ENCODE measurements at regions not wholly inside any gene's neighbourhood (a gene's known extent, or its start where the extent isn't known, plus 50 kb on each side); places are given as distances from the start of the nearest gene placed in this dataset.

- no peak for DNase-seq
Observed at GRCh38 chr6:106918115-106918514, 56.4 kb downstream of the CD24 start.

GRCh38 chr6:106916891-106917290 is 57.6 kb downstream of the CD24 start:
- DNase-seq: no peak

GRCh38 chr6:106913676-106914280 is 60.8 kb downstream of the CD24 start:
- no peak for DNase-seq

DNA sequence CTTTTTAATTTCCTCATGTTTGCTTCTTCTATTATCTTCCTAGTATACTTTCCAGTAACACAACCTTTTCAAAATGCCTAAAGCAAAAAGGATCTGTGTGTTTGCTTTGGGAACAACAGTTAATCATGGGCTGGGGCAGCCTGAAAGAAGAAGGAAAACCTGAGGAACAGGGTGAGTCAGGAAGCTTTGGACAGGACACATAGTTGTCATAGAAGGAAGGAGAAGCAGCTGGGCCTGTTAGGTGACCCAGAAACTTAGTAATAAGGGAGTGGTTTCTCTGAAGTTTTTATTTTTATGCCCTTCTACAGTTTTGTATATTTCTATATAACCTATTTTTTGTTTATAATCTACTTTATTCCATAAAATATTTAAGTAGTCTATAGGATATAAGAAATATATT is 61.4 kb downstream of the CD24 start:
- DNase-seq: no peak

DNA sequence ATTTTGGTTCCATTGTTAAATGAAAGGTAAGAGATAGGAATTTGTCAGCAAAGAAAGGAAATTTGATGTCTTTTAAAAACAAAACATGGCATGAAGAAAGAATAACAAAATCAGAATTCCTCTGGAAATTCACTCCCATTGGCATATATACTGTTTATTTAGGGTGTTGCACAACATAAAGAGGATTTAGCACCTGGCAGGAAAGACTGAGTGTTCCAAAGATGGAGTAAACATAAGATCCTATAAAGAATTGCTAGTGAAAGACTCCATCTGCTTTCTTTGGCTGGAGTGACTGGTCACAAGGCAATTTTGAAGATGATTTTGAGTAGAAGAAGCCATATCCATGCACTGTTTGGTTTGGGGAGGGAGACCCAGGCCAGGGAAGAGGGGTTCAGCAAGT is 62.4 kb downstream of the CD24 start:
- DNase-seq: no peak

GRCh38 chr6:106910999-106911949 is 63.3 kb downstream of the CD24 start:
- DNase-seq: no peak

DNA sequence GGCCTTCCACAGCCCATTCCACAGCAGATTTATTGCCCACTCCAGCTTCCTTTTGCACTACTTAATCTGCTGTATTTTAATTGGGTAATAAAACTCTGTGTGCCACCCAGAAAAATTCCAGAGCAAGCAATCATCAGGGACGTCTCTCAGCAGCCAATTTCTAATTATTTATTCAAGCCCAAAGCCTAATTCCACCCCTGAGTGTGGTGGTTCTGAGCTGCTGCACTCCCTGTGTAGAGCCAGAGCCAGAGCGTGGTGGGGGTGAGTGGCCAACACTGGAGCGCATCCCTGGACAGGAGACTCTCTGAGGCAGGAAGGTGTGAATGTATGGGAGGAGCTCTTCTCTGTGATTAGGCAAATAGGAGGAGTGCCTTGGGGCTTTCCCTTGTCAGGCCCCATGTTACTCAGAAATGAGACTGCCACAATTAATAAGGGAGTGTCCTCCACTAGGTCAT is 66.1 kb downstream of the CD24 start:
- no peak for DNase-seq

DNA sequence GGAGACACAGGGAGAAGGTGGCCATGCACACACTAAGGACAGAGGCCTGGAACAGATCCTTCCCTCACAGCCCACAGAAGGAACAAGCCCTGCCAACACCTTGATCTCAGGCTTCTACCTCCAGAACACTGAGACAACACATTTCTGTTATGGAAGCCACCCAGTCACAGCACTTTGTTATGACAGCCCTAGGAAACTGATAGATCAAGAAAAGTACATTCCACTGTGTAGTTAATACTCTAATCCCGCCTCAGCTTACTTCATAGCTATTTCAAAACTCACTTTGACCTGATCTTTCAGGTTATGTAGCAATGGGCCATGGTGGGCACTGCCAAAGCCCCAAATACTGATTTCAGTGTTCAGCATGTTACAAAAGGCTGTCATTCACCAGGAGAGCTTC is 66.8 kb downstream of the CD24 start:
- no peak for DNase-seq

DNA sequence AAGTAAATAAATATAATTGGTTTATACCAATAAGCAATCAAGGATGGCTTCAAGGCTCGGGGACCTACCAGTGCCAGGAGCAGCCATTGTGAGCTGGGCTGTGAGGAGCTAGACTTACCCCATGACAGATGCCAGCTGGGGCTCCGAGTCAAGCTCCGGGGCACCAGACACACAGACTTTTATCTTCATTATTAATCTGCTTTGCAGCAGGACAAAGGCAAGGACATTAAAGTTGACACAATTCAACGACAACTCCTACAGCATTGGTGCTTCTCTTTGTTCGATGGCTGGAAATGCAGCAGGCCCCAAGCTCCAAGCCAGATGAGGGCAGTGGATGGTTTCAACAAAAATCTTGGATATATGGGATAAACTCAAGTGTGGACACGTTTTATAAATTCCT is 68.3 kb downstream of the CD24 start:
- no peak for DNase-seq

DNA sequence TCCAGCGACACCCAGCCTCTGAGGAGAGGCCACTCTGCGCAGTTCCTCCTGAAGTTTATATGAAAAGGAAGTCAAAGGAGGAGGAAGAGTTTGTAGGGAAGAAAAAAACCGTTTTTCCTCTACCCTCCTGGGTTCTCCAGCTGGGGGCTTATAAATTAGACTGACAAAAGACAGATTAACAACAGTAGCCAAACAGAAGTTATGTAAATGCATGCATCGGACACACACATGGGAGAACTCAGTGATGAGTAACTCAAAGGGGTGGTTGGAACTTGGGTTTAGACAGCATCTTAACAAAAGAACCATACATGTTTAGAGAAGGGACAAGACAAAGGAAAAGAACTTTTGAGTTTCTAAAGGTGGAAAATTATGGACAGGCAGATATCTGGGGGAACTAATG is 71.2 kb downstream of the CD24 start:
- no peak for DNase-seq

DNA sequence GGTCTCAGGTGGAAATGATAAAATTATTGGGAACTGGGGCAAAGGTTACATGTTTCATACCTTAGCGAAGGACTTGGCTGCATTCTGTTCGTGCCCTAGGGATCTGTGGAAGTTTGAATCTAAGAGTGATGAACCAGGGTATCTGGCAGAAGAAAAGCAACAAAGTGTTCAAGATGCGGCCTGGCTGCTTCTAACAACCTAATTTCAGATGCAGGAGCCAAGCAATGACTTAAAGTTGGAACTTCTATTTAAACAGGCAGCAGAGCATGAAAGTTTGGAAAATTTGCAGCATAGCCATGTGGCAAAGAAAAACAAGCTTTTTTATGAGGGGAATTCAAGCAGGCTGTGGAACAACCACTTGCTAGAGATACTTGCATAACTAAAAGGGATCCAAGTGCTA is 73.5 kb downstream of the CD24 start:
- no peak for DNase-seq

DNA sequence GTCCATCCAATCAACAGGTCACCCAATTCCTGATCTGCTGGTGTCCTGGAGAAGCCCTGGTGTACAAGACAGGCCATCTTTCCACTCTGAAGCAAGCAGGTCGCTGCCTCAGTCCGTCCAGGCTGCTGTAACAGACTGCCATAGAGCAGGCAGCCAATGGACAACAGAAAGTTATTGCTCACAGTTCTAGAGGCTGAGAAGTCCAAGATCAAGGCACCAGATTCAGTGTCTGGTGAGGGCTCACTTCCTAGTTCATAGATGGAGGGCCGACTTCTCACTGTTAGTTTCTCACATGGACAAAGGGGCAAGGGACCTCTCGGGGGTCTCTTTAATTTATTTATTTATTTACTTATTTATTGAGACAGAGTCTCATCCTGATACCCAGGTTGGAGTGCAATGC is 74.8 kb downstream of the CD24 start:
- DNase-seq: no peak

DNA sequence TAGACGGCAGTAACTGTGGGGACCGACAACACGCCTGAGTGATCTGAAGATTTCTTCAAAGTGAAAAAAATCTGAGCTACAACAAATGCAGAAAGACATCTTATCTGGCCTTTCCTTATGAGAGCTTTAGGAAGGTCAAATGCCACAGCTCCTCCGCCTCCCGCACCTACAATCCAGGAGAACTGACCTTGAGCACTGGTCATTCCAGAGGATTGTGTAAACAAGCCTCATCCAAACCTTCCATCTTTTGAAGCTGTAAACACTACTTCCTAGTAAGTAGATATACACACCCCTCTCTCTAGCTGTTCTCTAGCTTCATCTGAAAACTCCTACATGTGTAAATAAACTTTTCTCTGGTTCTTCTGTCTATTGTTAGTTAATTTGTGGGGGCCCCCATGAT is 76.9 kb downstream of the CD24 start:
- DNase-seq: no peak

DNA sequence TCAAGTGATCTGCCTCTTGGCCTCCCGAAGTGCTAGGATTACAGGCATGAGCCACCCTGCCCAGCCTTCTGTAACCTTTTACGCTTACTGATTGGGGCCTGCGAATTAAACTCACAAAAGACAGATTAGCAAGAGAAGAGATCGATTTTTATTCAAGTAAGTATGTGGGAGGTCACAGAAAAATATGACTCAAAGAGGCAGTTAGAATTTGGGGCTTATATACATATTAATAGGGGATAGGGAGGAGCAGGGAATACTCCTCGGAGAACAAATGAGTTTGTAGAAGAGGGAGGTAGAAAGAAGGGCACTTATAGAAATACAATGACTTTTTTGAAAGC is 78.9 kb downstream of the CD24 start:
- no peak for DNase-seq

GRCh38 chr6:106894978-106895702 is 79.4 kb downstream of the CD24 start:
- no peak for DNase-seq

GRCh38 chr6:106892186-106892585 is 82.3 kb downstream of the CD24 start:
- no peak for DNase-seq

DNA sequence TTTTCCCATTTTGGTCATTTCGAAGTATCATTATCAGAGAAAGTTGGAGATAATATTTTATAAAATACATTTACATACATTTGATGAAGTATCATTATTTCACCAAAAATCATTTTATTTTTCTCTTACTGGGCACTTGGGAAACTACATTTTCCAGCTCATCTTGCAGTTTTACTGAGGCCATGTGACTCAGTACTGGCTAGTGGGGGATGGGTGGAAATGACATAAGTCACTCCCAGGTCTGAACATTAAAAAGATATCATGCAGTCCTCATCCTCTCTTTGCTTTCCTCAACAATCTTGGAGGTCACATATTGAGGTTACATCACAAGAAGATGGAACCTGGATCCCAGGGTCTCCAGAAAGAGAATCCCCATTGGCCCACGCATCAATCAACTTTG is 84.1 kb downstream of the CD24 start:
- no peak for DNase-seq

GRCh38 chr6:106889692-106890091 is 84.8 kb downstream of the CD24 start:
- no peak for DNase-seq

DNA sequence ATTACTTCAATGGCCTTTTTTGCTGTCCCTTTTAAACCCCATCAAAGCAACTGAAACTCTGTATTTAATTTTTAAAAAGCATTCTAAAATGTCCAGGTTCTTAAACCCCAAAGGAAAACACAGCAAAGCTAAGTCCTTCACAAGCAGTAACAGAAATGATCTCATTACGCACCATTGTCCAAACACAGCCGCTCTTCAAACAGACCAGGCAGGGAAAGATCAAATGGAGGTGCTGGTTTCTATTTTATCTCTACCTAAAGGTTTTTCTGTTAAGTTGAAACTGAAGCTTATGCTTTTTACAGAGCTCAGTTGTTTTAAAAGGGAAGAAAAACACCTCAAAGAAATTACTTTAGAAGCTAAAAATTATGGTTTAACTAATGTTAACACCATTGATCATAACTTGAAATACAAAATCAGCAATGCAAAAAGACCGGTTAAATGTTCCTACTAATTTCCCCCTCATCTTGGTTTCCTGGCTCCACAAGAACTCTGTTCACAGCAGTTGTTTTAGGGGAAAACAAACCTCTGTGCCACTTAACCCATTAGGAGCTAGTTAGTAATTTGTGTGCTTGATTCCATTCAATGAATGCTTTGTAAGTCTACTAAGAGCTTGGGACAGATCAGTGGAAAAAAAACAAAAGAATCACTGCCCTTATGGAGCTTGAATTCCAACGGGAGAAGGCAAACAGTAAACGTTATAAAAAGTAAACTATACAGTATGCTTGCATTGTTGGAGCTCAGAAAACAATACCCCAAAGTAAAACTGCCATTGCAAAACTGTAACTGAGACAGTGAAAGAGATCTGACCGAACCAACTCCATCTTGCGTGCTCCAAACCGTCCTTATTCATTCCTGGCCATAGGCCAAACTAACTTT is 87.4 kb downstream of the CD24 start:
- no peak for DNase-seq

DNA sequence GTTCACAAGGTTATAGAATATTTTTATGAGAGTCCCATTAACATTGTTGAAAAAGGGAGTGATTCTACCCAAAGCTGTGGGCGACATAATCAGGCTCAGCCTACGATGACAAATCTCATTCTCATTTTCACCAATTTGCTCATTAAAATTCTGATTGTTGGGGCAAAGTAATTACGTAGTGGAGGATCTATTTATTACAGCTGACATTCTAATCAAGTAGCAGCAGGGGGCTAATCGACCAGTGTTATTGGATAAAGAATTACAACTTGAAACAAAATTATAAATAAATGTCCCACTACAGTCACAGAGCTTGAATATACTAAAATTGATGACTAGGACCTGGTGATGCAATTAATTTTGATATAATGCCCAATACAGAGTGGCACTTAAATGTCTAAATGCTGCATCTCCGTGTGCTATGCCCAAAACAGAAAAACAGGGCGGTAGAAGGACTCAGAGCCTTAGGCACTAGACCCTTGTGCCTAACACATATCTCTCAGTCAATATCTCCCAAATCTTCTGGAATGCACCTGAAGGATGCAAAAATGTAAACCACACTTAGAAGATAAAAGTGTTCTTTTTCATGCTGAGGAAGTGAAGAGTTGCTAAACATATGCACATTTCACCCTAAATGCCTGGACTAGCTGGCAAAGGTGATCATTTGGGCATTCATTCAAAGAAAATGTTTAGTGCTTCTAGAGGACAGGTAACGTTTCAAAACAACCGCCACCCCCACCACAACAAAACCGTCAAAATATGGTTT is 88.3 kb downstream of the CD24 start:
- no peak for DNase-seq

DNA sequence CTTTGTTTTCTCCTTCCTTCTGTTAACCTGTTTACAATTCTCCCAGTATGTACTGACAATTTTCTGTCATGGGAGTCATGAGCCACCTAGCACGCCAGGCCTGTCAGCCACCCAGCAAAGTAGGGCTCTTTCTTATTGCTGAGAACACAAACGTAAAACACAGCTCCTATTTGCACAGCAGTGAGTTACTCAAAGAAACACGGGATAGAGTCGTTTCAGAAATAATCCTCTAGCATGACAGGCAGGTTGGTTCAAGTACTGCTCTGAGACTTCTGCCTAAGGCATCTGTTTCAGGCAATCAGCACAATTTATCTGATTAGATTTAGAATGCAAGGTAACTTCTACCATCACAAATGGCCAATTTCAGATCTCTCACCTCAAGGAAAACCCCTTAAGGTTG is 88.8 kb downstream of the CD24 start:
- no peak for DNase-seq

- DNase-seq: no peak
Observed at GRCh38 chr6:106884576-106884975, 90.0 kb downstream of the CD24 start.

Data from activated CD4-positive, alpha-beta T cell treated with anti-CD3 and anti-CD28 coated beads for 48 hours (primary cell).